DMS153 treated with DMSO at 0.1 percent for 48 hours (cell line): ENCODE measurements at regions not wholly inside any gene's neighbourhood (a gene's known extent, or its start where the extent isn't known, plus 50 kb on each side); places are given as distances from the start of the nearest gene placed in this dataset.

Experiments used
- DNase-seq: peaks from one replicate; lab custom pipeline; 2025; ENCODE audit not compliant: unreplicated experiment; lab: John Stamatoyannopoulos, UW

- DNase-seq = peak; percentile 37
Measured at GRCh38 chr2:44825702-44826101, 115.8 kb upstream of the SIX3 start.

- no peak for DNase-seq
Measured at GRCh38 chr2:44826601-44827000, 114.9 kb upstream of the SIX3 start.

GRCh38 chr2:44829771-44830170 is 111.7 kb upstream of the SIX3 start:
- no peak for DNase-seq

- no peak for DNase-seq
Measured at GRCh38 chr2:44833171-44834069, 108.1 kb upstream of the SIX3 start.

GRCh38 chr2:44834656-44835055 is 106.8 kb upstream of the SIX3 start:
- DNase-seq = no peak

GRCh38 chr2:44836174-44836573 is 105.3 kb upstream of the SIX3 start:
- no peak for DNase-seq

GRCh38 chr2:44836916-44837315 is 104.6 kb upstream of the SIX3 start:
- no peak for DNase-seq

GRCh38 chr2:44838116-44838790 is 103.2 kb upstream of the SIX3 start:
- DNase-seq = no peak

GRCh38 chr2:44839370-44839769 is 102.1 kb upstream of the SIX3 start:
- DNase-seq = no peak

GRCh38 chr2:44839771-44840502 is 101.6 kb upstream of the SIX3 start:
- no peak for DNase-seq

- DNase-seq = no peak
Measured at GRCh38 chr2:44840503-44840850, 101.0 kb upstream of the SIX3 start.

- peak; percentile 18 for DNase-seq
Measured at GRCh38 chr2:44843086-44843485, 98.4 kb upstream of the SIX3 start.

GRCh38 chr2:44843641-44844310 is 97.7 kb upstream of the SIX3 start:
- no peak for DNase-seq

- DNase-seq = no peak
Measured at GRCh38 chr2:44844651-44845270, 96.7 kb upstream of the SIX3 start.

GRCh38 chr2:44848026-44848425 is 93.5 kb upstream of the SIX3 start:
- no peak for DNase-seq

GRCh38 chr2:44850016-44850415 is 91.5 kb upstream of the SIX3 start:
- DNase-seq = no peak

GRCh38 chr2:44851518-44851917 is 90.0 kb upstream of the SIX3 start:
- DNase-seq = no peak

GRCh38 chr2:44852594-44852993 is 88.9 kb upstream of the SIX3 start:
- no peak for DNase-seq

GRCh38 chr2:44859337-44859736 is 82.2 kb upstream of the SIX3 start:
- DNase-seq = no peak

- no peak for DNase-seq
Measured at GRCh38 chr2:44866152-44866551, 75.3 kb upstream of the SIX3 start.

- DNase-seq = no peak
Measured at GRCh38 chr2:44869761-44870160, 71.7 kb upstream of the SIX3 start.
